Fibroblast of lung (primary cell): ENCODE measurements at regions not wholly inside any gene's neighbourhood (a gene's known extent, or its start where the extent isn't known, plus 50 kb on each side); places are given as distances from the start of the nearest gene placed in this dataset.
"Not testable (repeated sequence)": the region's sequence is repeated elsewhere in the genome, so short reads cannot be mapped to it uniquely, and the experiment has no call there.

Experiments used
- DNase-seq, 2 donors: peaks; one replicate each; pipeline versions ENCODE4 v3.0.0 to v3.0.0-alpha.2; 2010; ENCODE audit warnings: low read depth in 2 of 2
- H2AFZ ChIP-seq: 2 replicates; pipeline ENCODE4 v1.5.1; 2012; ENCODE audit warnings: low read length, control low read depth, inconsistent platforms
- H3K27ac ChIP-seq: 2 replicates; pipeline ENCODE4 v1.5.1; 2011; ENCODE audit warnings: low read length, control low read depth; ENCODE audit not compliant: insufficient read depth
- H3K27me3 ChIP-seq: 2 replicates; pipeline ENCODE4 v1.5.1; 2011; ENCODE audit warnings: mild to moderate bottlenecking, low read length; ENCODE audit not compliant: control insufficient read depth, insufficient read depth
- H3K36me3 ChIP-seq: 2 replicates; pipeline ENCODE4 v1.5.1; 2011; ENCODE audit warnings: low read length; ENCODE audit not compliant: control insufficient read depth, insufficient read depth
- H3K4me1 ChIP-seq: 2 replicates; pipeline ENCODE4 v1.5.1; 2011; ENCODE audit warnings: low read length; ENCODE audit not compliant: control insufficient read depth, insufficient read depth; ENCODE audit errors: extremely low read depth
- H3K4me2 ChIP-seq: 2 replicates; pipeline ENCODE4 v1.5.1; 2011; ENCODE audit warnings: low read length, control low read depth; ENCODE audit not compliant: insufficient read depth; ENCODE audit errors: extremely low read depth
- H3K4me3 ChIP-seq, 4 experiments: fragments of 200-600 bp in 1 of 4; sonication (generic) in 1 of 4; replicated peaks in 1 of 4; 2 replicates each; pipeline ENCODE4 v1.5.1; 2011 to 2016; ENCODE audit warnings: low read length in 4 of 4, low read depth in 3 of 4, mild to moderate bottlenecking in 3 of 4, control low read depth in 2 of 4, inconsistent platforms in 1 of 4, mixed read lengths in 1 of 4; ENCODE audit not compliant: insufficient read depth in 1 of 4; ENCODE audit errors: control extremely low read depth in 1 of 4
- H3K79me2 ChIP-seq: 2 replicates; pipeline ENCODE4 v1.5.1; 2012; ENCODE audit warnings: mild to moderate bottlenecking, low read length, inconsistent platforms; ENCODE audit not compliant: control insufficient read depth, insufficient read depth
- H3K9ac ChIP-seq: 2 replicates; pipeline ENCODE4 v1.5.1; 2011; ENCODE audit warnings: mild to moderate bottlenecking, low read length, control low read depth; ENCODE audit not compliant: insufficient read depth
- H3K9me3 ChIP-seq: 2 replicates; pipeline ENCODE4 v1.5.1; 2012; ENCODE audit warnings: low read depth, low read length; ENCODE audit not compliant: control insufficient read depth, insufficient read depth
- H4K20me1 ChIP-seq: 2 replicates; pipeline ENCODE4 v1.5.1; 2011; ENCODE audit warnings: low read length; ENCODE audit not compliant: control insufficient read depth, insufficient read depth; ENCODE audit errors: extremely low read depth
- EZH2 ChIP-seq: IDR thresholded peaks from 2 replicates; pipeline ENCODE4 v1.5.1; 2012; ENCODE audit warnings: low read length, control low read depth, mild to moderate bottlenecking; ENCODE audit errors: missing control alignments
- TF ChIP-seq, protein P1 (sequence below), 2 donors: IDR thresholded peaks in 1 of 2; conservative IDR thresholded peaks in 1 of 2; 1 replicate in 1 of 2; 2 replicates in 1 of 2; pipeline ENCODE4 v1.5.1; 2011 to 2012; ENCODE audit warnings: low read length in 2 of 2, control low read depth in 1 of 2, inconsistent platforms in 1 of 2, low read depth in 1 of 2, mild to moderate bottlenecking in 1 of 2

DNA sequence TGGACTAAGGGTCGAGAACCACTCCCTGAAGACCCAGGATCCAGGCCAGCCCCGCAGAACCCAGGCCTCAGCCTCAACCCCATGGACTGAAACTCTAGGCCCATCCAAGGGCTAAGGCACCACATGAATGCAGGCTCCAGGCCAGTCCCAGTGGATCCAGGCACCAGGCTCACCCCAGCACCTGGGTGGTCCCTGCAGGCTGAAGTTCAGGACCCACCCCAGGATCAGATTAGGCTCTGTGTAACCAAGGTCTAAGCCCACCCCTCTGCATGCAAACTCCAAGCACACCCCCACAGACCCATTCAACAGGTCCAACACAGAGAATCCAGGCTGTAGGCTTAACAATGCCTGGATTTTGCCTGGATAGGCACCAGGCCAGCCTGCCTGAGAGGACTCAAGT is 1876.2 kb downstream of the PCDH9 start:
- no peak overlapping the region for H3K27ac ChIP-seq
- H3K9ac ChIP-seq, result no peak overlapping the region
- no peaks in the 10 kb centered on the region for H3K36me3 ChIP-seq
- H3K27me3 ChIP-seq, result no peaks in the 10 kb centered on the region
- no peak for DNase-seq
- no peaks in the 10 kb centered on the region for H3K79me2 ChIP-seq
- no peaks in the 10 kb centered on the region for H3K4me1 ChIP-seq
- H3K4me3 ChIP-seq, result no peak overlapping the region
- H4K20me1 ChIP-seq, result no peaks in the 10 kb centered on the region
- TF ChIP-seq, protein P1, sequence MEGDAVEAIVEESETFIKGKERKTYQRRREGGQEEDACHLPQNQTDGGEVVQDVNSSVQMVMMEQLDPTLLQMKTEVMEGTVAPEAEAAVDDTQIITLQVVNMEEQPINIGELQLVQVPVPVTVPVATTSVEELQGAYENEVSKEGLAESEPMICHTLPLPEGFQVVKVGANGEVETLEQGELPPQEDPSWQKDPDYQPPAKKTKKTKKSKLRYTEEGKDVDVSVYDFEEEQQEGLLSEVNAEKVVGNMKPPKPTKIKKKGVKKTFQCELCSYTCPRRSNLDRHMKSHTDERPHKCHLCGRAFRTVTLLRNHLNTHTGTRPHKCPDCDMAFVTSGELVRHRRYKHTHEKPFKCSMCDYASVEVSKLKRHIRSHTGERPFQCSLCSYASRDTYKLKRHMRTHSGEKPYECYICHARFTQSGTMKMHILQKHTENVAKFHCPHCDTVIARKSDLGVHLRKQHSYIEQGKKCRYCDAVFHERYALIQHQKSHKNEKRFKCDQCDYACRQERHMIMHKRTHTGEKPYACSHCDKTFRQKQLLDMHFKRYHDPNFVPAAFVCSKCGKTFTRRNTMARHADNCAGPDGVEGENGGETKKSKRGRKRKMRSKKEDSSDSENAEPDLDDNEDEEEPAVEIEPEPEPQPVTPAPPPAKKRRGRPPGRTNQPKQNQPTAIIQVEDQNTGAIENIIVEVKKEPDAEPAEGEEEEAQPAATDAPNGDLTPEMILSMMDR (conservative IDR thresholded peaks at IDR 0.05 in 1 of 2, IDR thresholded peaks at IDR 0.05 in 1 of 2; ENCODE audit: low read depth in 1 of 2, low read length in 2 of 2), result no peak
- no peak for TF ChIP-seq EZH2
- H2AFZ ChIP-seq, result no peak overlapping the region
- H3K9me3 ChIP-seq, result no peaks in the 10 kb centered on the region
- H3K4me2 ChIP-seq, result no peak overlapping the region

DNA sequence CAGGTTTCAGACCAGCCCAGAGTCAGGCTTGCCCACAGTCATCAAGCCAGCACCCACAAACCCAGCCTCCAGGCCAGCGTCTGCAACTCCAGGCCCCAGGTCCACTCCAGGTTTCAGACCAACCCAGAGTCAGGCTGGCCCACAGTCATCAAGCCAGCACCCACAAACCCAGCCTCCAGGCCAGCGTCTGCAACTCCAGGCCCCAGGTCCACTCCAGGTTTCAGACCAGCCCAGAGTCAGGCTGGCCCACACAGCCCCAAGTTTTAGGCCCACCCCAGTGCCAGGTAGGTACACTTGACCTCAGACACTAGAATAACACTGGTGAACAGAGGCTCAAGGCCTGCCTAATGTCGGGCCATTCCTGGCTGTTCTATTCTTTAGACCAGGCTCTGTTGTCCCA is 1877.0 kb downstream of the PCDH9 start:
- not testable (repeated sequence) for H3K4me2 ChIP-seq, H4K20me1 ChIP-seq, H3K79me2 ChIP-seq, H2AFZ ChIP-seq, H3K27me3 ChIP-seq, H3K4me3 ChIP-seq, H3K9me3 ChIP-seq, H3K9ac ChIP-seq, H3K27ac ChIP-seq, H3K36me3 ChIP-seq, H3K4me1 ChIP-seq, DNase-seq

DNA sequence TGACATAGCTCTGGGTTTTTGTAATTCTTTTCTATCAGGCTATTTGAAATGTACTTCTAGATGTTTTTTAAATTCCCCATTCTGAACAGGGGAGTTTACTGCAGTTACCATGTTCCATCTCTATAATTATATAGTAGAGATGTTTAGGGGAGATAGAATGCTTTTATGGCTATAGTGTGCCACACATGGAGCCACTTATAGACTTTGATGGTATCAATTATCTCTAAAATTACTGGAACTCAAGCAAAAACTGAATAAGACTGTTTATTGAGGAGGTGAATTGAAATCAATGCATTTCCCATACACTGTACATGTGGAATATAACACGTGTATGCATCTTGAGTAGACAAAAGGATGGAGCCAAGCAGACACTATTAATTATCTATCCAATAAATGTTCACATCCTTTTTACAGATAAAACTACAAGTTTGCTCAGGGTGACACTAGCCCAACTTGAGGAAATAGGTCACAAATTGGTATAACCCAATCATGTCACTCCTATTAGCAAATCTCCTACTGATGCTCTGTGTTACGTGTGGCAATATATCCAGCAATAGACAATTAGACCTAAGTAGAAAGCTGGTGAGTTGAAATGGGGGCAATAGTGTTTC is 1882.6 kb downstream of the PCDH9 start:
- H3K4me2 ChIP-seq, result no peak overlapping the region
- H3K9ac ChIP-seq, result no peak overlapping the region
- no peaks in the 10 kb centered on the region for H4K20me1 ChIP-seq
- no peak for TF ChIP-seq EZH2
- TF ChIP-seq, protein P1 (conservative IDR thresholded peaks at IDR 0.05 in 1 of 2, IDR thresholded peaks at IDR 0.05 in 1 of 2; ENCODE audit: low read depth in 1 of 2, low read length in 2 of 2), result no peak
- H3K79me2 ChIP-seq, result no peaks in the 10 kb centered on the region
- H3K4me1 ChIP-seq, result no peaks in the 10 kb centered on the region
- H3K27me3 ChIP-seq, result no peaks in the 10 kb centered on the region
- no peak overlapping the region for H3K27ac ChIP-seq
- H2AFZ ChIP-seq, result no peak overlapping the region
- no peaks in the 10 kb centered on the region for H3K36me3 ChIP-seq
- no peaks in the 10 kb centered on the region for H3K9me3 ChIP-seq
- H3K4me3 ChIP-seq, result no peak overlapping the region
- DNase-seq, result no peak
